ENCODE measurements at regions not wholly inside any gene's neighbourhood (a gene's known extent, or its start where the extent isn't known, plus 50 kb on each side); places are given as distances from the start of the nearest gene placed in this dataset.

- no peak for FAIRE-seq
- ATAC-seq: no peak
- H3K4me3 ChIP-seq: no peak overlapping the region
- H3K36me3 ChIP-seq: no peaks in the 10 kb centered on the region
- 70 to 79% methylated on average over 4 of the region's 4 CpGs for WGBS, 2 donors
- H3K27me3 ChIP-seq: no peaks in the 10 kb centered on the region
- DNase-seq: no peak
- no peaks in the 10 kb centered on the region for H3K4me1 ChIP-seq
- TF ChIP-seq CTCF (IDR thresholded peaks at IDR 0.05): no peak
- no peaks in the 10 kb centered on the region for H3K9me3 ChIP-seq
- intact Hi-C loops (cut with DNase I): no loop called here
- H3K27ac ChIP-seq: no peak overlapping the region
Observed at GRCh38 chr7:46191776-46192175, 270.7 kb upstream of the IGFBP3 start.

GRCh38 chr7:46191296-46191695, 270.2 kb upstream of the IGFBP3 start:
- Histone ChIP-seq H3K4me1 (no peaks in the 10 kb centered on the region), H3K9me3 (no peaks in the 10 kb centered on the region), H3K4me3 (no peak overlapping the region), H3K36me3 (no peaks in the 10 kb centered on the region), H3K27ac (no peak overlapping the region), H3K27me3 (no peaks in the 10 kb centered on the region)
- DNase-seq (no peak), FAIRE-seq (no peak), ATAC-seq (no peak)
- intact Hi-C loops (cut with DNase I): no loop called here
- no peak for TF ChIP-seq CTCF (IDR thresholded peaks at IDR 0.05)
- WGBS, 2 donors: 68 to 80% methylated on average over 3 of the region's 3 CpGs

- intact Hi-C loops (cut with DNase I): no loop called here
Observed at GRCh38 chr7:46189255-46189790, 268.3 kb upstream of the IGFBP3 start.

GRCh38 chr7:46186131-46186530, 265.1 kb upstream of the IGFBP3 start:
- no peaks in the 10 kb centered on the region for H3K9me3 ChIP-seq
- H3K4me1 ChIP-seq: no peaks in the 10 kb centered on the region
- WGBS, 2 donors: 60 to 84% methylated on average over 1 of the region's 1 CpG
- no peak for DNase-seq
- intact Hi-C loops (cut with DNase I): no loop called here
- no peak for ATAC-seq
- FAIRE-seq: no peak
- no peak overlapping the region for H3K4me3 ChIP-seq
- H3K27me3 ChIP-seq: no peaks in the 10 kb centered on the region
- no peak overlapping the region for H3K27ac ChIP-seq
- TF ChIP-seq CTCF (IDR thresholded peaks at IDR 0.05): no peak
- H3K36me3 ChIP-seq: no peaks in the 10 kb centered on the region

More at GRCh38 chr7:46189255-46189790, 268.3 kb upstream of the IGFBP3 start:
- FAIRE-seq (no peak), ATAC-seq (no peak), DNase-seq (no peak)
- WGBS, 2 donors: 64 to 78% methylated on average over 4 of the region's 4 CpGs
- no peaks in the 10 kb centered on the region for H3K36me3 ChIP-seq
- no peaks in the 10 kb centered on the region for H3K4me1 ChIP-seq
- no peak for TF ChIP-seq CTCF (IDR thresholded peaks at IDR 0.05)
- H3K9me3 ChIP-seq: no peaks in the 10 kb centered on the region
- no peaks in the 10 kb centered on the region for H3K27me3 ChIP-seq
- no peak overlapping the region for H3K27ac ChIP-seq
- no peak overlapping the region for H3K4me3 ChIP-seq

GRCh38 chr7:46179061-46179610, 258.1 kb upstream of the IGFBP3 start:
- H3K4me1 ChIP-seq: no peaks in the 10 kb centered on the region
- no peak for TF ChIP-seq CTCF (IDR thresholded peaks at IDR 0.05)
- 76 to 88% methylated on average over 2 of the region's 2 CpGs for WGBS, 2 donors
- H3K27ac ChIP-seq: no peak overlapping the region
- H3K4me3 ChIP-seq: no peak overlapping the region
- ATAC-seq (no peak), DNase-seq (no peak), FAIRE-seq (no peak)
- no peaks in the 10 kb centered on the region for H3K9me3 ChIP-seq
- intact Hi-C loops (cut with DNase I): no loop called here
- H3K36me3 ChIP-seq: no peaks in the 10 kb centered on the region
- no peaks in the 10 kb centered on the region for H3K27me3 ChIP-seq
